Endothelial cell of umbilical vein (primary cell): ENCODE measurements at regions not wholly inside any gene's neighbourhood (a gene's known extent, or its start where the extent isn't known, plus 50 kb on each side); places are given as distances from the start of the nearest gene placed in this dataset.

ENCODE experiments used
- BruUV-seq: library from RNA; stranded (reverse); fragments of 400-500 nt; replicated peaks from 2 replicates; lab custom pipeline; 2021; lab: Mats Ljungman, UMichigan
- CTCF ChIA-PET: fragments of 300-600, 350-600 bp; sonication (Branson Sonifier 250); formaldehyde crosslinking; loops from one replicate; lab custom pipeline; 2021; ENCODE audit warnings: antibody characterized with exemption, inconsistent platforms; lab: Charles Lee
- POLR2A ChIA-PET: fragments of 300-600, 350-600 bp; sonication (Branson Sonifier 250); formaldehyde crosslinking; loops from one replicate; lab custom pipeline; 2021; ENCODE audit warnings: antibody characterized with exemption, inconsistent platforms; lab: Charles Lee
- DNase-seq: peaks from one replicate; pipeline ENCODE4 v3.0.0-alpha.2; 2011; ENCODE audit warnings: low read depth, low spot score
- FAIRE-seq: peaks from 2 replicates; lab custom pipeline; 2011; peaks lifted over from hg19 to GRCh38; lab: Jason Lieb, UNC
- H2AFZ ChIP-seq: 2 replicates; pipeline ENCODE4 v1.6.0; 2012; ENCODE audit warnings: low read depth, low read length, control low read depth, inconsistent platforms
- H3K27ac ChIP-seq: 2 replicates; pipeline ENCODE4 v1.5.1; 2011; ENCODE audit warnings: low read depth, mild to moderate bottlenecking, control low read depth, low read length, moderate library complexity; ENCODE audit not compliant: insufficient read depth
- H3K27me3 ChIP-seq, 2 experiments: 2 replicates each; pipeline versions ENCODE4 v1.6.0 to v1.6.1; 2011; ENCODE audit warnings: low read length in 2 of 2, mixed read lengths in 1 of 2; ENCODE audit not compliant: control insufficient read depth in 2 of 2, insufficient read depth in 2 of 2
- H3K36me3 ChIP-seq, 2 experiments: 2 replicates in 1 of 2; 3 replicates in 1 of 2; pipeline ENCODE4 v1.5.1; 2011; ENCODE audit warnings: low read length in 2 of 2, mild to moderate bottlenecking in 1 of 2, moderate library complexity in 1 of 2; ENCODE audit not compliant: control insufficient read depth in 2 of 2, insufficient read depth in 2 of 2; ENCODE audit errors: extremely low read depth in 1 of 2
- H3K4me1 ChIP-seq: 3 replicates; pipeline ENCODE4 v1.5.1; 2011; ENCODE audit warnings: mild to moderate bottlenecking, low read length; ENCODE audit not compliant: control insufficient read depth, insufficient read depth; ENCODE audit errors: extremely low read depth
- H3K4me2 ChIP-seq: 2 replicates; pipeline ENCODE4 v1.6.1; 2011; ENCODE audit warnings: low read length, control low read depth, mixed read lengths; ENCODE audit not compliant: insufficient read depth
- H3K4me3 ChIP-seq, 3 experiments: fragments of 200-600 bp in 1 of 3; sonication (generic), shearing (Covaris generic) in 1 of 3; replicated peaks in 1 of 3; 2 replicates each; pipeline ENCODE4 v1.5.1; 2011 to 2016; ENCODE audit warnings: control low read depth in 3 of 3, low read length in 3 of 3, mild to moderate bottlenecking in 2 of 3, inconsistent platforms in 1 of 3, low read depth in 1 of 3, moderate library complexity in 1 of 3; ENCODE audit not compliant: insufficient read depth in 1 of 3
- H3K79me2 ChIP-seq: 2 replicates; pipeline ENCODE4 v1.6.0; 2012; ENCODE audit warnings: low read length, inconsistent platforms; ENCODE audit not compliant: control insufficient read depth, insufficient read depth
- H3K9ac ChIP-seq: replicated peaks from 2 replicates; pipeline ENCODE3; 2011; ENCODE audit warnings: low read length, control low read depth; ENCODE audit not compliant: insufficient read depth; ENCODE audit errors: extremely low read depth
- H3K9me1 ChIP-seq: replicated peaks from 3 replicates; pipeline ENCODE4 v1.6.0; 2011; ENCODE audit warnings: mild to moderate bottlenecking, low read length; ENCODE audit not compliant: control insufficient read depth, insufficient read depth; ENCODE audit errors: extremely low read depth
- H3K9me3 ChIP-seq: replicated peaks from 2 replicates; pipeline ENCODE4 v1.5.1; 2012; ENCODE audit warnings: low read length, inconsistent platforms; ENCODE audit not compliant: control insufficient read depth, insufficient read depth
- H4K20me1 ChIP-seq: replicated peaks from 2 replicates; pipeline ENCODE3; 2011; ENCODE audit warnings: mild to moderate bottlenecking, low read length; ENCODE audit not compliant: control insufficient read depth, insufficient read depth; ENCODE audit errors: extremely low read depth
- CTCF ChIP-seq, 2 donors: IDR thresholded peaks; 1 replicate in 1 of 2; 2 replicates in 1 of 2; pipeline ENCODE4 v1.5.1; 2011; ENCODE audit warnings: low read length in 2 of 2, mild to moderate bottlenecking in 2 of 2, moderate library complexity in 2 of 2, control low read depth in 1 of 2, inconsistent platforms in 1 of 2, low read depth in 1 of 2; ENCODE audit not compliant: insufficient read depth in 1 of 2; ENCODE audit errors: extremely low read depth in 1 of 2
- EZH2 ChIP-seq: IDR thresholded peaks from 2 replicates; pipeline ENCODE4 v1.6.1; 2012; ENCODE audit warnings: borderline replicate concordance, low read depth, mild to moderate bottlenecking, moderate library complexity, low read length, inconsistent platforms; ENCODE audit not compliant: severe bottlenecking
- FOS ChIP-seq: IDR thresholded peaks from 2 replicates; pipeline ENCODE4 v1.6.1; 2011; ENCODE audit warnings: mild to moderate bottlenecking, low read length, moderate library complexity, borderline replicate concordance; ENCODE audit not compliant: insufficient read depth
- GATA2 ChIP-seq: IDR thresholded peaks from 2 replicates; pipeline ENCODE4 v1.7.0; 2011; ENCODE audit warnings: low read depth, mild to moderate bottlenecking, moderate library complexity, mixed read lengths, low read length; ENCODE audit not compliant: insufficient read length, insufficient read depth
- JUN ChIP-seq: IDR thresholded peaks from 2 replicates; pipeline ENCODE4 v1.6.1; 2011; ENCODE audit warnings: borderline replicate concordance, low read depth; ENCODE audit not compliant: insufficient read length, insufficient read depth
- MAX ChIP-seq: IDR thresholded peaks from 2 replicates; pipeline ENCODE4 v1.6.1; 2011; ENCODE audit not compliant: insufficient read depth, insufficient read length
- MYC ChIP-seq: IDR thresholded peaks from one replicate; pipeline ENCODE4 v1.6.1; 2011; ENCODE audit warnings: mild to moderate bottlenecking, low read depth, low read length
- POLR2A ChIP-seq: IDR thresholded peaks from 2 replicates; pipeline ENCODE4 v1.6.1; 2012; ENCODE audit warnings: low read depth, mild to moderate bottlenecking, control low read depth, low read length
- POLR2AphosphoS5 ChIP-seq: IDR thresholded peaks from 2 replicates; pipeline ENCODE4 v1.6.1; 2012; ENCODE audit warnings: low read depth, mild to moderate bottlenecking, control low read depth, low read length, moderate library complexity; ENCODE audit not compliant: insufficient read depth
- dilution Hi-C: fragments of 300-500 bp; cut with MboI; formaldehyde crosslinking; loops from one replicate; pipeline ENCODE4 v1.15.0; 2019; ENCODE audit warnings: low sequenced_read_pairs; ENCODE audit not compliant: extremely low pct_ligation_motif_present
- intact Hi-C: fragments of 100-400 bp; cut with micrococcal nuclease; formaldehyde crosslinking; loops from one replicate; pipeline ENCODE4 v1.10.0; 2022

- Histone ChIP-seq H3K4me3 (no peak overlapping the region), H3K4me1 (no peaks in the 10 kb centered on the region), H3K27me3 (peaks cover 0 to 2% of the 10 kb centered on the region in 2 experiments), H3K27ac (no peak overlapping the region), H3K9me3 (no peaks in the 10 kb centered on the region), H3K79me2 (no peaks in the 10 kb centered on the region), H3K4me2 (no peak overlapping the region), H2AFZ (no peak overlapping the region), H3K9me1 (no peaks in the 10 kb centered on the region), H4K20me1 (no peaks in the 10 kb centered on the region), H3K9ac (no peak overlapping the region), H3K36me3 (no peaks in the 10 kb centered on the region)
- no peak for DNase-seq
- dilution Hi-C loops (no loop called here), intact Hi-C loops (no loop called here)
- TF ChIP-seq GATA2, result no peak
- no peak for TF ChIP-seq CTCF (IDR thresholded peaks at IDR 0.05; ENCODE audit: extremely low read depth in 1 of 2, insufficient read depth in 1 of 2, low read depth in 1 of 2, low read length in 2 of 2)
- no peak for TF ChIP-seq MYC
- TF ChIP-seq POLR2A, result no peak
- TF ChIP-seq POLR2AphosphoS5, result no peak
- FAIRE-seq, result no peak
- CTCF ChIA-PET, result no interaction called here
- no TSS peak for BruUV-seq
- POLR2A ChIA-PET, result no interaction called here
Measured at GRCh38 chr16:81149614-81150013, 53.4 kb upstream of the GCSH start.

GRCh38 chr16:81148277-81148676 is 52.1 kb upstream of the GCSH start:
- Histone ChIP-seq H3K4me1 (no peaks in the 10 kb centered on the region), H3K9me3 (no peaks in the 10 kb centered on the region), H3K79me2 (no peaks in the 10 kb centered on the region), H4K20me1 (no peaks in the 10 kb centered on the region), H3K27ac (no peak overlapping the region), H3K4me2 (no peak overlapping the region), H3K36me3 (no peaks in the 10 kb centered on the region), H3K4me3 (no peak overlapping the region), H3K27me3 (peaks cover 0 to 2% of the 10 kb centered on the region in 2 experiments), H2AFZ (no peak overlapping the region), H3K9me1 (no peaks in the 10 kb centered on the region), H3K9ac (no peak overlapping the region)
- dilution Hi-C loops (no loop called here), intact Hi-C loops (no loop called here)
- DNase-seq (no peak), FAIRE-seq (no peak)
- TF ChIP-seq POLR2A (no peak), POLR2AphosphoS5 (no peak), FOS (no peak), JUN (no peak), EZH2 (no peak), MYC (no peak), MAX (no peak), CTCF (IDR thresholded peaks at IDR 0.05; ENCODE audit: extremely low read depth in 1 of 2, insufficient read depth in 1 of 2, low read depth in 1 of 2, low read length in 2 of 2) (no peak), GATA2 (no peak)
- CTCF ChIA-PET, result interaction anchor here (0.8 kb wide), 1 partner anchor 42 kb away, joined by 3 read pairs; no protein-coding TSS in a partner anchor
- POLR2A ChIA-PET, result no interaction called here
- no TSS peak for BruUV-seq
